Astrocyte (in vitro differentiated cells and primary cell): ENCODE measurements at regions not wholly inside any gene's neighbourhood (a gene's known extent, or its start where the extent isn't known, plus 50 kb on each side); places are given as distances from the start of the nearest gene placed in this dataset.

ENCODE experiments used
- DNase-seq: peaks from one replicate; pipeline ENCODE4 v3.0.0-alpha.2; 2010; ENCODE audit warnings: low read depth
- FAIRE-seq: peaks from 2 replicates; lab custom pipeline; 2011; peaks lifted over from hg19 to GRCh38; lab: Jason Lieb, UNC
- H2AFZ ChIP-seq: 2 replicates; pipeline ENCODE4 v1.6.0; 2012; ENCODE audit warnings: low read depth, low read length, inconsistent platforms
- H3K27ac ChIP-seq: 2 replicates; pipeline ENCODE4 v1.5.1; 2011; ENCODE audit warnings: low read depth, low read length, inconsistent platforms
- H3K27me3 ChIP-seq: 2 replicates; pipeline ENCODE4 v1.6.0; 2011; ENCODE audit warnings: low read length, inconsistent platforms; ENCODE audit not compliant: insufficient read depth
- H3K36me3 ChIP-seq: 2 replicates; pipeline ENCODE4 v1.5.1; 2011; ENCODE audit warnings: low read length, inconsistent platforms; ENCODE audit not compliant: insufficient read depth
- H3K4me1 ChIP-seq: 2 replicates; pipeline ENCODE4 v1.5.1; 2011; ENCODE audit warnings: low read length, inconsistent platforms; ENCODE audit not compliant: insufficient read depth
- H3K4me2 ChIP-seq: 2 replicates; pipeline ENCODE4 v1.6.0; 2012; ENCODE audit warnings: low read length, inconsistent platforms
- H3K4me3 ChIP-seq: 2 replicates; pipeline ENCODE4 v1.5.1; 2011; ENCODE audit warnings: low read depth, mild to moderate bottlenecking, low read length, inconsistent platforms; ENCODE audit not compliant: insufficient read depth
- H3K79me2 ChIP-seq: 2 replicates; pipeline ENCODE4 v1.6.0; 2012; ENCODE audit warnings: mild to moderate bottlenecking, low read length, inconsistent platforms; ENCODE audit not compliant: insufficient read depth
- H3K9ac ChIP-seq: 2 replicates; pipeline ENCODE4 v1.6.0; 2012; ENCODE audit warnings: mild to moderate bottlenecking, low read length, inconsistent platforms
- H3K9me3 ChIP-seq: 2 replicates; pipeline ENCODE4 v1.5.1; 2012; ENCODE audit warnings: low read depth, mild to moderate bottlenecking, low read length, inconsistent platforms; ENCODE audit not compliant: insufficient read depth
- H4K20me1 ChIP-seq: 2 replicates; pipeline ENCODE4 v1.6.0; 2012; ENCODE audit warnings: low read length, inconsistent platforms; ENCODE audit not compliant: insufficient read depth
- H3K27ac Mint-ChIP-seq: one replicate; pipeline ENCODE4 v1.8.0; 2021; ENCODE audit warnings: mild to moderate bottlenecking, mixed read lengths; ENCODE audit not compliant: unreplicated experiment
- H3K27me3 Mint-ChIP-seq: one replicate; pipeline ENCODE4 v1.8.0; 2021; ENCODE audit warnings: low read depth, mixed read lengths; ENCODE audit not compliant: unreplicated experiment
- H3K36me3 Mint-ChIP-seq: one replicate; pipeline ENCODE4 v1.8.0; 2021; ENCODE audit warnings: low read depth, mixed read lengths; ENCODE audit not compliant: unreplicated experiment
- H3K4me1 Mint-ChIP-seq: one replicate; pipeline ENCODE4 v1.8.0; 2021; ENCODE audit warnings: low read depth, mixed read lengths; ENCODE audit not compliant: unreplicated experiment
- H3K4me3 Mint-ChIP-seq: one replicate; pipeline ENCODE4 v1.8.0; 2021; ENCODE audit warnings: mild to moderate bottlenecking, moderate library complexity, mixed read lengths; ENCODE audit not compliant: unreplicated experiment
- H3K9me3 Mint-ChIP-seq: one replicate; pipeline ENCODE4 v1.8.0; 2021; ENCODE audit warnings: mild to moderate bottlenecking, mixed read lengths; ENCODE audit not compliant: unreplicated experiment
- CTCF ChIP-seq: IDR thresholded peaks from 2 replicates; pipeline ENCODE4 v1.5.1; 2011; ENCODE audit warnings: low read depth, mild to moderate bottlenecking, inconsistent platforms, low read length, moderate library complexity; ENCODE audit not compliant: insufficient read depth
- EZH2 ChIP-seq: IDR thresholded peaks from 2 replicates; pipeline ENCODE4 v1.6.1; 2012; ENCODE audit warnings: mild to moderate bottlenecking, low read length, inconsistent platforms; ENCODE audit not compliant: insufficient read depth

GRCh38 chr3:84830476-84830875 is 128.3 kb upstream of the CADM2 start:
- Histone ChIP-seq H3K27ac (no peak overlapping the region), H3K79me2 (no peaks in the 10 kb centered on the region), H3K4me3 (no peak overlapping the region), H4K20me1 (no peaks in the 10 kb centered on the region), H3K36me3 (no peaks in the 10 kb centered on the region), H3K27me3 (no peaks in the 10 kb centered on the region), H3K4me2 (no peak overlapping the region), H3K4me1 (no peaks in the 10 kb centered on the region), H3K9me3 (peaks cover 5% of the 10 kb centered on the region), H2AFZ (no peak overlapping the region), H3K9ac (no peak overlapping the region)
- Mint-ChIP-seq H3K36me3 (no peaks in the 10 kb centered on the region), H3K27me3 (no peaks in the 10 kb centered on the region), H3K4me3 (no peak overlapping the region), H3K9me3 (peaks cover 1% of the 10 kb centered on the region), H3K27ac (no peak overlapping the region), H3K4me1 (no peaks in the 10 kb centered on the region)
- no peak for DNase-seq
- no peak for FAIRE-seq
- TF ChIP-seq EZH2 = no peak
- no peak for TF ChIP-seq CTCF

- Mint-ChIP-seq H3K27me3 (no peaks in the 10 kb centered on the region), H3K4me3 (no peak overlapping the region), H3K9me3 (peaks cover 1% of the 10 kb centered on the region), H3K27ac (no peak overlapping the region), H3K36me3 (no peaks in the 10 kb centered on the region), H3K4me1 (no peaks in the 10 kb centered on the region)
- FAIRE-seq (no peak), DNase-seq (no peak)
- no peak overlapping the region for H3K4me3 ChIP-seq
- H3K27me3 ChIP-seq = no peaks in the 10 kb centered on the region
- no peaks in the 10 kb centered on the region for H3K4me1 ChIP-seq
- H3K79me2 ChIP-seq = no peaks in the 10 kb centered on the region
- H3K9me3 ChIP-seq = peaks cover 5% of the 10 kb centered on the region
- TF ChIP-seq EZH2 = no peak
- TF ChIP-seq CTCF = no peak
- H3K36me3 ChIP-seq = no peaks in the 10 kb centered on the region
- no peak overlapping the region for H3K27ac ChIP-seq
- no peaks in the 10 kb centered on the region for H4K20me1 ChIP-seq
- no peak overlapping the region for H2AFZ ChIP-seq
- H3K4me2 ChIP-seq = no peak overlapping the region
- H3K9ac ChIP-seq = no peak overlapping the region
Measured at GRCh38 chr3:84835366-84835765, 123.4 kb upstream of the CADM2 start.

GRCh38 chr3:84836961-84837360 is 121.8 kb upstream of the CADM2 start:
- H3K27ac ChIP-seq = no peak overlapping the region
- no peaks in the 10 kb centered on the region for H3K27me3 ChIP-seq
- Mint-ChIP-seq H3K27me3 (no peaks in the 10 kb centered on the region), H3K9me3 (peaks cover 1% of the 10 kb centered on the region), H3K27ac (no peak overlapping the region), H3K36me3 (no peaks in the 10 kb centered on the region), H3K4me3 (no peak overlapping the region), H3K4me1 (no peaks in the 10 kb centered on the region)
- H3K79me2 ChIP-seq = no peaks in the 10 kb centered on the region
- no peaks in the 10 kb centered on the region for H4K20me1 ChIP-seq
- TF ChIP-seq EZH2 = no peak
- TF ChIP-seq CTCF = no peak
- no peak for DNase-seq
- no peak overlapping the region for H3K4me3 ChIP-seq
- H2AFZ ChIP-seq = no peak overlapping the region
- no peaks in the 10 kb centered on the region for H3K4me1 ChIP-seq
- no peaks in the 10 kb centered on the region for H3K36me3 ChIP-seq
- H3K4me2 ChIP-seq = no peak overlapping the region
- peaks cover 5% of the 10 kb centered on the region for H3K9me3 ChIP-seq
- H3K9ac ChIP-seq = no peak overlapping the region
- FAIRE-seq = no peak
